ENCODE measurements at regions not wholly inside any gene's neighbourhood (a gene's known extent, or its start where the extent isn't known, plus 50 kb on each side); places are given as distances from the start of the nearest gene placed in this dataset.
"Not testable (repeated sequence)": the region's sequence is repeated elsewhere in the genome, so short reads cannot be mapped to it uniquely, and the experiment has no call there.

DNA sequence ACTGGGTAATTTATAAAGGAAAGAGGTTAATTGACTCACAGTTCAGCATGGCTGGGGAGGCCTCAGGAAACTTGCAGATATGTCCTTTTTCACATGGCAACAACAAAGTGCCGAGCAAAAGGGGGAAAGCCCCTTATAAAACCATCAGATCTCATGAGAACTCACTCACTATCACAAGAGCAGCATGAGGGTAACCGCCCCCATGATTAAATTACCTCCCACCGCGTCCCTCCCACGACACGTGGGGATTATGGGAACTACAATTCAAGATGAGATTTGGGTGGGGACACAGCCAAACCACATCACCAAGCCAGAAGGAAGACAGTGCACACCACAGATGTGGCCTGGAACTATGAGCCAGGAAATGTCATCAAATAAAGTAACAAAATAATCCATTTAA is 292.8 kb downstream of the FOXO1 start:
- TF ChIP-seq, protein P1, sequence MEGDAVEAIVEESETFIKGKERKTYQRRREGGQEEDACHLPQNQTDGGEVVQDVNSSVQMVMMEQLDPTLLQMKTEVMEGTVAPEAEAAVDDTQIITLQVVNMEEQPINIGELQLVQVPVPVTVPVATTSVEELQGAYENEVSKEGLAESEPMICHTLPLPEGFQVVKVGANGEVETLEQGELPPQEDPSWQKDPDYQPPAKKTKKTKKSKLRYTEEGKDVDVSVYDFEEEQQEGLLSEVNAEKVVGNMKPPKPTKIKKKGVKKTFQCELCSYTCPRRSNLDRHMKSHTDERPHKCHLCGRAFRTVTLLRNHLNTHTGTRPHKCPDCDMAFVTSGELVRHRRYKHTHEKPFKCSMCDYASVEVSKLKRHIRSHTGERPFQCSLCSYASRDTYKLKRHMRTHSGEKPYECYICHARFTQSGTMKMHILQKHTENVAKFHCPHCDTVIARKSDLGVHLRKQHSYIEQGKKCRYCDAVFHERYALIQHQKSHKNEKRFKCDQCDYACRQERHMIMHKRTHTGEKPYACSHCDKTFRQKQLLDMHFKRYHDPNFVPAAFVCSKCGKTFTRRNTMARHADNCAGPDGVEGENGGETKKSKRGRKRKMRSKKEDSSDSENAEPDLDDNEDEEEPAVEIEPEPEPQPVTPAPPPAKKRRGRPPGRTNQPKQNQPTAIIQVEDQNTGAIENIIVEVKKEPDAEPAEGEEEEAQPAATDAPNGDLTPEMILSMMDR (conservative IDR thresholded peaks at IDR 0.05 in 1 of 2, IDR thresholded peaks at IDR 0.05 in 1 of 2; ENCODE audit: low read depth in 1 of 2, low read length in 2 of 2), result not testable (repeated sequence)
- not testable (repeated sequence) for TF ChIP-seq EZH2 (IDR thresholded peaks at IDR 0.05; ENCODE audit: low read length, missing control alignments)

Measured in fibroblast of lung (primary cell).